Stimulated activated CD4-positive, alpha-beta T cell treated with anti-CD3 and anti-CD28 coated beads, Interleukin-15, amount 100 ng/mL, for 24 hours (primary cell): ENCODE measurements at regions not wholly inside any gene's neighbourhood (a gene's known extent, or its start where the extent isn't known, plus 50 kb on each side); places are given as distances from the start of the nearest gene placed in this dataset.
"Not testable (repeated sequence)": the region's sequence is repeated elsewhere in the genome, so short reads cannot be mapped to it uniquely, and the experiment has no call there.

Source experiments
- DNase-seq: peaks from one replicate; pipeline ENCODE4 v3.0.0-alpha.2; 2020

GRCh38 chr19:28583713-28584112 is 629.2 kb downstream of the UQCRFS1 start:
- DNase-seq: no peak

- DNase-seq: no peak
Measured at GRCh38 chr19:28583242-28583641, 629.7 kb downstream of the UQCRFS1 start.

GRCh38 chr19:28582796-28583195 is 630.2 kb downstream of the UQCRFS1 start:
- DNase-seq: no peak

GRCh38 chr19:28582344-28582743 is 630.6 kb downstream of the UQCRFS1 start:
- DNase-seq: no peak

- no peak for DNase-seq
Measured at GRCh38 chr19:28581468-28581770, 631.5 kb downstream of the UQCRFS1 start.

- no peak for DNase-seq
Measured at GRCh38 chr19:28578786-28579505, 634.0 kb downstream of the UQCRFS1 start.

GRCh38 chr19:28578208-28578607 is 634.7 kb downstream of the UQCRFS1 start:
- no peak for DNase-seq

- DNase-seq: no peak
Measured at GRCh38 chr19:28577666-28578065, 635.3 kb downstream of the UQCRFS1 start.

GRCh38 chr19:28577233-28577632 is 635.7 kb downstream of the UQCRFS1 start:
- DNase-seq: no peak

GRCh38 chr19:28575816-28576215 is 637.1 kb downstream of the UQCRFS1 start:
- DNase-seq: no peak

- DNase-seq: not testable (repeated sequence)
Measured at GRCh38 chr19:28575312-28575711, 637.6 kb downstream of the UQCRFS1 start.

GRCh38 chr19:28574212-28574611 is 638.7 kb downstream of the UQCRFS1 start:
- DNase-seq: no peak

- DNase-seq: no peak
Measured at GRCh38 chr19:28569132-28570131, 643.5 kb downstream of the UQCRFS1 start.

- no peak for DNase-seq
Measured at GRCh38 chr19:28567834-28568233, 645.1 kb downstream of the UQCRFS1 start.

GRCh38 chr19:28563964-28564921 is 648.7 kb downstream of the UQCRFS1 start:
- no peak for DNase-seq

- DNase-seq: no peak
Measured at GRCh38 chr19:28560786-28561185, 652.2 kb downstream of the UQCRFS1 start.

GRCh38 chr19:28558783-28559182 is 654.2 kb downstream of the UQCRFS1 start:
- DNase-seq: no peak

- no peak for DNase-seq
Measured at GRCh38 chr19:28556371-28556770, 656.6 kb downstream of the UQCRFS1 start.

- DNase-seq: no peak
Measured at GRCh38 chr19:28555317-28555716, 657.6 kb downstream of the UQCRFS1 start.

- DNase-seq: no peak
Measured at GRCh38 chr19:28554321-28555091, 658.4 kb downstream of the UQCRFS1 start.

- no peak for DNase-seq
Measured at GRCh38 chr19:28553764-28554163, 659.2 kb downstream of the UQCRFS1 start.

GRCh38 chr19:28553005-28553404 is 659.9 kb downstream of the UQCRFS1 start:
- no peak for DNase-seq
